NCI-H146 (cell line): ENCODE measurements at regions not wholly inside any gene's neighbourhood (a gene's known extent, or its start where the extent isn't known, plus 50 kb on each side); places are given as distances from the start of the nearest gene placed in this dataset.

Experiments used
- DNase-seq: peaks from one replicate; lab custom pipeline; 2025; lab: John Stamatoyannopoulos, UW

DNA sequence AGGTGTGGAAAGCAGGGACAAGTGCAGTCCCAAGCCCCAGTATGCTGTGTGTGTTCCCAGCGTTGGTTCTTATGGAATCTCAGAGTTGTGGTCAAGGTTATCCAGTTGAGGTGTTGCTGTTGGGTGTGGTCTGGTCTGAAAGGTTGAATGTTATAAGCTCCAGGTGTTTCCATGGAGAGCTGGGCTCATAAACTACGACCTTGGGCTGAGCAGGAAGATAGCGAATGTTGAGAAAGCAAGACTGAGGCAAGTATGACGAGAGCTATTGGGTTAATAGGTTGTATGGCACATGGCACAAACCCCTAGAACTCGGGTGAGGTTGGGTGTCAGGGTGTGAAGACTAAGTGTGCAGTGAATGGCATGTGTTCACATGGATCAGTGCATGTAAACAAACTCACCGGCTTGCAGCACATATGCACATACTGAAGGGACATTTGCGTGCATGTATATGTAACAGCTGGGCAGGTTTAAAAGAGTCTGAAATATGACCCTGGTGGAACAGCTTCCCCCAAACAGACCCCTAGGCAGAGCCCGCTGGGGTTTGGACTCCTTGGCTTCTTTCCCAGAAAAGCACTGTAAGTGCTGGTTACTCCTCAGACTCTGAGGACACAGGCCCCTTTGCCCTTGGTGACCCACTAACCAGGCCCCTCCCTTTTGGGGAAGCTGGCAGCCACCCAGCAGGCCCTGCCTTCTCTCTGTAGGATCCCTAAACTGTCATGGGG lies 117.5 kb downstream of the NAV1 start:
- DNase-seq = no peak

GRCh38 chr1:201659572-201659971 lies 120.6 kb downstream of the NAV1 start:
- no peak for DNase-seq

GRCh38 chr1:201660931-201661822 lies 122.2 kb downstream of the NAV1 start:
- DNase-seq = no peak

DNA sequence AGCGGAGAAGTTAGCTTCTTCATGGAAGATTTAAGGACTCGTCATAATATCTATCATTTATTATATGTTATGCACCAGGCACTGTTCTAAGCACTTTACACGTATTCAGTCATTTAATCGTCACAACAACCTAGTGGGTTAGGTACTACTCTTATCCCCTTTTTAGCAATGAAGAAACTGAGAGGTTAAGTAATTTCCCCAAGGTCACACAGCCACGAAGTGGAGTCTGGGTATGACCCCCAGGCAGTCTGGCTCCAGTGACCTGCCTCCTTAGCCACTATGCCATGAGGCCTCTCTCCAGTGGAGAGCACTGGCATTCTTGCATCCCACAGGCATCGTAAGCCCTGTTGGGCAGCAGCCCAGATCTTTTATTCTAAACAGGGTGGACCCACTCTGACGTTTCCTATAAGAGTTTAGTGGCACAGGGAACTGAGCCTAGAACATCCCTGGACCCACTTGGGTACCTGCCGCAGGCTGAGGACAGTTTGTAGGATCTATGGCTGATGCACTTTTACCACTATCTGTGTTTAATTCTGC lies 123.0 kb downstream of the NAV1 start:
- DNase-seq = no peak

DNA sequence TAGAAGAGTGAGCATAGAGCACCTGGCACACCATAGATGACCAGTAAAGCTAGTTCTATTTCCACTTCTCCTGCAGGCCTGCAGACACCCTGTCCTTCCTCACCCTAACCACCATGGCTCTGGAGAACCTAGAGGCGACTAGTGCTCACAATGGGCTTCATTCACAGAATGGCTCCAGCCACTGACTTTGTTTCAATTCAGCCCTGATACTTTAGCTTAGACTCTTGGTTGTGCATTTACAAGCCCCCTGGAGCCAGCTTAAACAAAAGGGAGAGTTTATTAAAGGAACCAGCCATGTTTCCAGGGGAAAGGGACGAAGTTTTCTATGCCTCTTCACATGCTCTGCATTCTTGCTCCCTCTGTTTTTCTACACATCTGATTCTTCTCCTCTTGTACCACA lies 123.7 kb downstream of the NAV1 start:
- no peak for DNase-seq

DNA sequence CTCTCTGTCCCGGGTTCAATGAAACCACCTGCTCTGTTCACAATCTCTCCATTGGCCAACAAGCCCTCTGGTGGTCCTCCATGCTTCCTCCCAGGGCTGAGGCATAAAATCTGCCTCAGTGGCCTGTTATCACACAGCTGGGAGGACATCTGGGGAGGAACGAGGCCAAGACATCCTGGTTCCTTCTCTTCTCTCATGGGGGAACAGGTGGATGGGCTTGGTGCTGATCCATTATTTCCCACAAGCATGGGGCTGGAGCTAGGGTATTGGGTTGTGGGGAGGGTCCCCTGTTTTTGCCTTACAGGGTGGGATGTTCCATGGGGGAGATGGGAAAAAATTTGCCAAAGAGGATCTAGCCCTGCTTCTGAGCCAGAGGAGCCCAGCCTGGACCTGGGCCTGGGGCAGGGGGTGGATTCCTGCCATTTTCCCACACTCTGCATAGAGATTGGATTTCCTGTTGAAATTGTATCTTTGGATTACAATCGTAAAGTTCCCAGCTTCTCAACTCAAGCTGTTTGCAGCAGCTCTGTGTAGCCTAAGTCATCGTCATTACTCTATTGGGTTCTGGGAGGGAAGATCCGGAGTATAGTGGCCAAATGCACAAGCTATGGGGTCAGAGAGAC lies 124.7 kb downstream of the NAV1 start:
- no peak for DNase-seq

GRCh38 chr1:201665036-201665435 lies 126.1 kb downstream of the NAV1 start:
- no peak for DNase-seq

DNA sequence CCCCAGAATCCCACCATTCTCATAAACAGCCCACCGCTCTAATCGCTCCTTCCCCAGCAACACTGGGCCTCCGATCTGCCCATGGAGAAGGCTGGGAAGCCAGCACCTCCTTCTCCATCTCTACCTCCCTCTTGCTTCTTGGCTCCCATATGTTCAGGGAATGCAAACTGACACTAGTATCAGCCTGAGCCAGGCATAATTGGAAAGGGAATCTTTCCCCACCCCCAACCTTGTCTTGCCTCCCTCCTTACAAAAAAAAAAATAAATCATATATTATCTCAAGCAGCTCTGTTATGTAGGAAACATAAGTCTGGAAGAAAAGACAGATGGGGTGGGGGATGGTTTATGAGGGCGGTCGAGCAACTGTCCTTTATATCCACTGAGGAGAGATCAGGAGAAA lies 127.2 kb downstream of the NAV1 start:
- DNase-seq = no peak

- DNase-seq = no peak
Measured at GRCh38 chr1:201666645-201667044, 127.7 kb downstream of the NAV1 start.

DNA sequence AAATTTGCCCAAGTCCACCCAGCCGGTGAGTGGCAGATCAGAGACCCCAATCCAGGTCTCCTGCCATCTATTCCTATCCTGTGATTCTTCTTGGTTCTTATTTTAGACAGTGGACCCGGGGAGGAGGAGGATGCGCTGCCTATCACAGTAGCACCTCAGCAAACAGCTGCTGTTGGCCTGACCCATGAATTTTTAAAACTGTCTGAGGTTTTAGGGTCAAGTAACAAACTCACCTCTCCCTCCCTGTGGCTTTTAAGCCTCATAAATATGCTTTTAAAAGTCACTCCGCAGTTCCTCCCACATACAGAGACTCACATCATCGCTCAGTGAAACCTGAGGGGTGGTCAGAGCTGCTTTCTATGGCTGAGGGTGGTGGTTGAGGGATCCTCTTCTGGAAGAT lies 128.6 kb downstream of the NAV1 start:
- DNase-seq = no peak

GRCh38 chr1:201670517-201670916 lies 131.6 kb downstream of the NAV1 start:
- DNase-seq = no peak

- no peak for DNase-seq
Measured at GRCh38 chr1:201672685-201673084, 133.8 kb downstream of the NAV1 start.

DNA sequence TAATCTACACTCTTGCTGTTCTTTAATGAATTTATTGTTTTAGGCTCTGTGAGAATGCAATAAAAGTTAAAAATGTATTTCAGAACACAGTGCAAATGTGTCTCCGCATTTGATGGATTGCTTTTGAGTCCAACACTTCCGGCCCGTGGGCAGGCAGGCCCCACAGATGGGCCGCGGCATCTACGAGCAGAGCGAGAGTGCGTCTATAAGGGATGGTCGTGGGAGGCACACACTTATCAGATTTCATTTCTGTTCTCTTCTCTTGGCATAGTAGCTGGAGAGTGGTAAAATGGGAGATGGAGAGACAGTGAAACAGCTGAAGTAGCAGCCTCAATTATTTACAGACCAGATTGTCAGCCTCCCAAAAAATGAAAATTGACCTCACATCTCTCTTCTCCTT lies 134.2 kb downstream of the NAV1 start:
- DNase-seq = no peak

DNA sequence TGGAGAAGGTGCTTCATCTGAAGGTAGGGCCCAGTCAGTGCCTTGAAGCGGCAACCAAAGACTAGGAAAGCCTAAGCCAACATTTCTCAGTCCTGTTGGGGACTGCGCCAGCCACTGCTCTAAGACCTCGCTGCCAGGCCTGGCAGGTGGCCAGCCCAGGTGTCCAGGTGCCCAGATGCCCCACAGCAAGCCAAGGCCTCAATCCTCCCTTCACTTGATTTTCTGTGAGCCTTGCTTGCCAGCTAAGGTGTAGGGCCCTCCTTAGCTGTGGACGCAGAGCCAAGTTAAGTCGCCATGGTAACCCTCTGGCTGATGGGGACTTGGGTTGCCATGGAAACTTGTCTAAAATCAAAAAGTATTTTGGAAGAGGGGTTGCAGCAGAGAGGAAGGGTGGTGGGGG lies 135.0 kb downstream of the NAV1 start:
- no peak for DNase-seq

GRCh38 chr1:201675143-201675542 lies 136.2 kb downstream of the NAV1 start:
- no peak for DNase-seq

- no peak for DNase-seq
Measured at GRCh38 chr1:201676197-201676596, 137.3 kb downstream of the NAV1 start.

GRCh38 chr1:201676641-201677040 lies 137.7 kb downstream of the NAV1 start:
- DNase-seq = no peak

DNA sequence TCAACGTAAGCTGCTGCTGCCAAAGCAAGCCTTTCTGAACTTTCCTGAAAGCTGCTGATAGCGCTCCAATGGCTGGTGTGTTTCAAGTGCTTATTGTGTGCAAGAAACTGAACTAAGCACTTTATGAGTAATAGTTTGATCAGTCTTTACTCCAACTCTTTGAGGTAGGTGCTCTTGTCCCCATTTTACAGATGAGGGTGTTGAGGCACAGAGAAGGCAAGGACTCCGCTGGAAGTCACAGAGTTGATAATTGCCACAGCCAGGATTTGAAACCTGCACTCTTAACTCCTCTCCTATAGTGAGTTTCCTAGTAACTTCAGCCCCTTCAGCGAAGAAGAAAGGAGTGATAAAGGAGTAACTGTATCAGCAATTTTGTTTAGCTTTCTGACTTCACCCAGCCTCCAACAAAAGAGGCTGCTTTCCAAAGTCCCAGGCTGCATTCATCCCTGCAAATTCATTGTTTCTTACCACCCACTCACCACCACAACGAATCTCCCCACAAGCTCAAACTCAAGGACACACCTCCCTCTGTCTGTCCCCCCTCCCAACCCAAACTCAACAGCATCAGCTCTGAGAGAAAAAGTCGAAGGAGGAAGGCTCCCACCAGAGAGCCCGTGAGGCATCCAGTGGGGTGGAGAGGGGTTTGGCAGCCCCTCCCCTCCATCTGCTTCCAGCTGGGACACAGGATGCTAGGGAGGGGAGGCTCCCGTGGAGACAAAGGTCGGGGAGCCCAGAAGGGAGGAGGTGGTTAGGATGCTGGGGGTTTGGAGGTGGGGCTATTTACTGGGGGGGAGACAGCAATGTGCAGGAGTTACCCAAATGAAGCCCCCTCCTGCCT lies 139.6 kb downstream of the NAV1 start:
- DNase-seq = no peak

DNA sequence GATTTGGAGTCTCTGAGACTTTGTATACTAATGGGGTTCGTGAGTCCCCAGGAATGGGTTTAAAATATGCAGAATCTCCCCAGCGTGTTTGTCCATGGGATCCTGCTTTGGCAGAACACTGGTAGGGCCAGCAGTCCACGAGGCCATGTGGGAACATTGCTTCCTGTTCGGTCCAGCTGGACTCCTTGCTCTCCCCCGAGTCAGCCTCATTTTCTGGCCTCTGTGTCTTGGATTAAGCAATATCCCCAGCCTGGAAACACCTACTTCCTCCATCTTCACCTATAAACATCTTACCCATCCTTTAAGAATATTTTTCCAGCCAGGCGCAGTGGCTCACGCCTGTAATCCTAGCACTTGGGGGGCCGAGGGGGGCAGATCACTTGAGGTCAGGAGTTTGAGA lies 142.4 kb downstream of the NAV1 start:
- no peak for DNase-seq

DNA sequence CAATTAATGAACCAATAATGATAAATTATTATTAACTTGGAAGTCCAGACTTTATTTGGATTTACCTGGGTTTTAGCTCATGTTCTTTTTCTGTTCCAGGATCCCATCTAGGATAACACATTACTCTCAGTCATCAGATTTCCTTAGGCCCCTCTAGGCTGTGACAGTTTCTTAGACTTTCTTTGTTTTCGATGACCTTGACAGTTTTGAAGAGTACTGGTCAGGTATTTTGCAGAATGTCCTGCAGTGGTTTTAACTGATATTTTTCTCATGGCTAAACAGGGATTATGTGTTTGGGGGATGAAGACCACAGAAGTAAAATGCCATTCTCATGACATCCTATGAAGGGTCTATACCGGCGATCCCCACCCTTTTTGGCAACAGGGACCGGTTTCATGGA lies 144.0 kb downstream of the NAV1 start:
- no peak for DNase-seq

GRCh38 chr1:201683397-201683796 lies 144.5 kb downstream of the NAV1 start:
- peak; percentile 80 for DNase-seq

GRCh38 chr1:201685485-201685884 lies 143.5 kb upstream of the IPO9 start:
- DNase-seq = no peak
